H9 (cell line): ENCODE measurements at regions not wholly inside any gene's neighbourhood (a gene's known extent, or its start where the extent isn't known, plus 50 kb on each side); places are given as distances from the start of the nearest gene placed in this dataset.

ENCODE experiments used
- DNase-seq: peaks from one replicate; pipeline ENCODE4 v3.0.0-alpha.2; 2017
- H2AFZ ChIP-seq: one replicate; pipeline ENCODE4 v1.6.1; 2013; ENCODE audit warnings: mild to moderate bottlenecking, low read length, control low read depth, moderate library complexity
- H2AK5ac ChIP-seq: 2 replicates; pipeline ENCODE4 v1.6.1; 2013; ENCODE audit warnings: low read length, control low read depth, mixed read lengths; ENCODE audit not compliant: insufficient read length
- H2BK120ac ChIP-seq: one replicate; pipeline ENCODE4 v1.6.1; 2013; ENCODE audit warnings: low read depth, mild to moderate bottlenecking, low read length, control low read depth, inconsistent platforms; ENCODE audit not compliant: poor library complexity, severe bottlenecking
- H2BK12ac ChIP-seq: 2 replicates; pipeline ENCODE4 v1.6.1; 2013; ENCODE audit warnings: low read length, control low read depth, mixed read lengths, low read depth; ENCODE audit not compliant: insufficient read length
- H2BK15ac ChIP-seq: 2 replicates; pipeline ENCODE4 v1.6.1; 2013; ENCODE audit warnings: low read depth, low read length, control low read depth
- H2BK20ac ChIP-seq: one replicate; pipeline ENCODE4 v1.6.1; 2013; ENCODE audit warnings: low read depth, mild to moderate bottlenecking, low read length, control low read depth, inconsistent platforms; ENCODE audit not compliant: poor library complexity, severe bottlenecking
- H2BK5ac ChIP-seq: 2 replicates; pipeline ENCODE4 v1.6.1; 2013; ENCODE audit warnings: low read length, control low read depth, mixed read lengths; ENCODE audit not compliant: insufficient read length
- H3K14ac ChIP-seq: 2 replicates; pipeline ENCODE4 v1.6.1; 2013; ENCODE audit warnings: low read length, control low read depth; ENCODE audit not compliant: insufficient read depth
- H3K18ac ChIP-seq: 2 replicates; pipeline ENCODE4 v1.6.1; 2013; ENCODE audit warnings: low read depth, mild to moderate bottlenecking, mixed read lengths, low read length, control low read depth; ENCODE audit not compliant: insufficient read length
- H3K23ac ChIP-seq: 2 replicates; pipeline ENCODE4 v1.6.1; 2013; ENCODE audit warnings: low read length, control low read depth, mixed read lengths, low read depth; ENCODE audit not compliant: insufficient read length
- H3K23me2 ChIP-seq: 2 replicates; pipeline ENCODE4 v1.6.1; 2013; ENCODE audit warnings: low read depth, mild to moderate bottlenecking, mixed read lengths, low read length, control low read depth; ENCODE audit not compliant: insufficient read length, poor library complexity, severe bottlenecking
- H3K27ac ChIP-seq: 2 replicates; pipeline ENCODE4 v1.5.1; 2013; ENCODE audit warnings: low read length, control low read depth, mixed read lengths, low read depth; ENCODE audit not compliant: insufficient read length
- H3K27me3 ChIP-seq: 2 replicates; pipeline ENCODE4 v1.6.1; 2013; ENCODE audit warnings: low read length, control low read depth, inconsistent platforms; ENCODE audit not compliant: insufficient read depth
- H3K4ac ChIP-seq: 2 replicates; pipeline ENCODE4 v1.6.1; 2013; ENCODE audit warnings: low read depth, mild to moderate bottlenecking, control low read depth, inconsistent platforms, low read length, moderate library complexity
- H3K4me1 ChIP-seq: 2 replicates; pipeline ENCODE4 v1.6.1; 2013; ENCODE audit warnings: low read length, control low read depth, inconsistent platforms; ENCODE audit not compliant: insufficient read depth
- H3K4me2 ChIP-seq: 2 replicates; pipeline ENCODE4 v1.6.1; 2013; ENCODE audit warnings: low read length, control low read depth, mixed read lengths; ENCODE audit not compliant: insufficient read length, insufficient read depth
- H3K56ac ChIP-seq: 2 replicates; pipeline ENCODE4 v1.6.1; 2013; ENCODE audit warnings: low read depth, mild to moderate bottlenecking, mixed read lengths, low read length, control low read depth; ENCODE audit not compliant: insufficient read length
- H3K79me1 ChIP-seq: 2 replicates; pipeline ENCODE4 v1.6.1; 2013; ENCODE audit warnings: low read depth, mild to moderate bottlenecking, moderate library complexity, low read length, control low read depth, inconsistent platforms; ENCODE audit not compliant: insufficient read depth, poor library complexity, severe bottlenecking
- H3K79me2 ChIP-seq: 2 replicates; pipeline ENCODE4 v1.6.1; 2013; ENCODE audit warnings: low read length, control low read depth, inconsistent platforms; ENCODE audit not compliant: insufficient read depth
- H3K9ac ChIP-seq: 2 replicates; pipeline ENCODE4 v1.6.1; 2013; ENCODE audit warnings: low read length, control low read depth, mixed read lengths; ENCODE audit not compliant: insufficient read length; ENCODE audit errors: extremely low read depth
- H3K9me3 ChIP-seq: one replicate; pipeline ENCODE4 v1.6.1; 2013; ENCODE audit warnings: low read depth, low read length, inconsistent platforms; ENCODE audit not compliant: control insufficient read depth
- H3T11ph ChIP-seq: one replicate; pipeline ENCODE4 v1.6.1; 2013; ENCODE audit warnings: mild to moderate bottlenecking, low read length, control low read depth, inconsistent platforms
- H4K20me1 ChIP-seq: one replicate; pipeline ENCODE4 v1.6.1; 2013; ENCODE audit not compliant: control insufficient read depth, insufficient read length, insufficient read depth
- H4K5ac ChIP-seq: 2 replicates; pipeline ENCODE4 v1.6.1; 2013; ENCODE audit warnings: low read depth, mild to moderate bottlenecking, mixed read lengths, low read length, control low read depth; ENCODE audit not compliant: insufficient read length
- H4K8ac ChIP-seq: replicated peaks from 2 replicates; pipeline ENCODE4 v1.6.1; 2013; ENCODE audit warnings: low read length, control low read depth, mixed read lengths, low read depth; ENCODE audit not compliant: insufficient read length
- H4K91ac ChIP-seq: 2 replicates; pipeline ENCODE4 v1.6.1; 2013; ENCODE audit warnings: low read depth, mild to moderate bottlenecking, moderate library complexity, mixed read lengths, low read length, control low read depth; ENCODE audit not compliant: insufficient read length
- H3K27ac Mint-ChIP-seq, 3 experiments: 2 replicates in 2 of 3; 3 replicates in 1 of 3; pipeline ENCODE4 v1.8.0; 2020 to 2021; ENCODE audit warnings: mixed read lengths in 3 of 3, mild to moderate bottlenecking in 1 of 3, moderate library complexity in 1 of 3
- H3K27me3 Mint-ChIP-seq: 2 replicates; pipeline ENCODE4 v1.8.0; 2021; ENCODE audit warnings: low read depth, mild to moderate bottlenecking, moderate library complexity, mixed read lengths
- H3K36me3 Mint-ChIP-seq, 3 experiments: 2 replicates in 2 of 3; 3 replicates in 1 of 3; pipeline ENCODE4 v1.8.0; 2020 to 2021; ENCODE audit warnings: low read depth in 3 of 3, mixed read lengths in 3 of 3; ENCODE audit not compliant: insufficient read depth in 1 of 3
- H3K4me1 Mint-ChIP-seq, 2 experiments: 2 replicates each; pipeline ENCODE4 v1.8.0; 2020; ENCODE audit warnings: mixed read lengths in 2 of 2
- H3K4me3 Mint-ChIP-seq, 2 experiments: 2 replicates in 1 of 2; 3 replicates in 1 of 2; pipeline ENCODE4 v1.8.0; 2020 to 2021; ENCODE audit warnings: mild to moderate bottlenecking in 2 of 2, mixed read lengths in 2 of 2, moderate library complexity in 1 of 2
- H3K9me3 Mint-ChIP-seq, 2 experiments: 2 replicates in 1 of 2; 3 replicates in 1 of 2; pipeline ENCODE4 v1.8.0; 2020; ENCODE audit warnings: mild to moderate bottlenecking in 2 of 2, mixed read lengths in 2 of 2, moderate library complexity in 1 of 2
- CTCF ChIP-seq: fragments of 200-600 bp; sonication (generic); conservative IDR thresholded peaks from 3 replicates; pipeline ENCODE4 v1.8.0; 2021; ENCODE audit warnings: antibody characterized with exemption, mild to moderate bottlenecking
- WGBS: extraction: QIAGEN DNeasy Blood & Tissue Kit; methylation state at CpG from one replicate; pipeline ENCODE4 v1.1.7; 2013; ENCODE audit warnings: missing lambda C conversion rate, low lambda C conversion rate, mixed read lengths; ENCODE audit not compliant: insufficient read length; ENCODE audit errors: extremely low coverage; 5-methylcytosine and 5-hydroxymethylcytosine counted together

- H4K5ac ChIP-seq: no peak overlapping the region
- no peaks in the 10 kb centered on the region for H4K20me1 ChIP-seq
- no peak overlapping the region for H3T11ph ChIP-seq
- no peak overlapping the region for H4K91ac ChIP-seq
- no peaks in the 10 kb centered on the region for H3K79me1 ChIP-seq
- no peak overlapping the region for H3K4me3 Mint-ChIP-seq
- no CpG with 5 or more reads among the region's 3 CpGs for WGBS
- no peak for DNase-seq
- H2BK5ac ChIP-seq: no peak overlapping the region
- no peak overlapping the region for H3K18ac ChIP-seq
- no peaks in the 10 kb centered on the region for H3K9me3 Mint-ChIP-seq
- peaks cover 7% of the 10 kb centered on the region in 2 experiments for H3K4me1 Mint-ChIP-seq
- H3K14ac ChIP-seq: no peak overlapping the region
- no peaks in the 10 kb centered on the region for H3K79me2 ChIP-seq
- no peak overlapping the region for H2AK5ac ChIP-seq
- no peak overlapping the region for H2AFZ ChIP-seq
- H3K27me3 Mint-ChIP-seq: no peaks in the 10 kb centered on the region
- H3K27me3 ChIP-seq: no peaks in the 10 kb centered on the region
- TF ChIP-seq CTCF: no peak
- no peak overlapping the region for H2BK12ac ChIP-seq
- no peak overlapping the region for H3K4ac ChIP-seq
- no peaks in the 10 kb centered on the region for H3K4me1 ChIP-seq
- no peaks in the 10 kb centered on the region for H3K23me2 ChIP-seq
- H2BK15ac ChIP-seq: no peak overlapping the region
- H3K36me3 Mint-ChIP-seq: no peaks in the 10 kb centered on the region
- H4K8ac ChIP-seq: no peak overlapping the region
- no peak overlapping the region for H3K4me2 ChIP-seq
- H3K23ac ChIP-seq: no peak overlapping the region
- no peaks in the 10 kb centered on the region for H3K9me3 ChIP-seq
- no peak overlapping the region for H3K27ac ChIP-seq
- H3K9ac ChIP-seq: no peak overlapping the region
- H2BK20ac ChIP-seq: no peak overlapping the region
- no peak overlapping the region for H2BK120ac ChIP-seq
- H3K56ac ChIP-seq: no peak overlapping the region
- no peak overlapping the region for H3K27ac Mint-ChIP-seq
Measured at GRCh38 chr14:51547260-51547659, 104.5 kb upstream of the FRMD6 start.
